ENCODE measurements at regions not wholly inside any gene's neighbourhood (a gene's known extent, or its start where the extent isn't known, plus 50 kb on each side); places are given as distances from the start of the nearest gene placed in this dataset.

DNA sequence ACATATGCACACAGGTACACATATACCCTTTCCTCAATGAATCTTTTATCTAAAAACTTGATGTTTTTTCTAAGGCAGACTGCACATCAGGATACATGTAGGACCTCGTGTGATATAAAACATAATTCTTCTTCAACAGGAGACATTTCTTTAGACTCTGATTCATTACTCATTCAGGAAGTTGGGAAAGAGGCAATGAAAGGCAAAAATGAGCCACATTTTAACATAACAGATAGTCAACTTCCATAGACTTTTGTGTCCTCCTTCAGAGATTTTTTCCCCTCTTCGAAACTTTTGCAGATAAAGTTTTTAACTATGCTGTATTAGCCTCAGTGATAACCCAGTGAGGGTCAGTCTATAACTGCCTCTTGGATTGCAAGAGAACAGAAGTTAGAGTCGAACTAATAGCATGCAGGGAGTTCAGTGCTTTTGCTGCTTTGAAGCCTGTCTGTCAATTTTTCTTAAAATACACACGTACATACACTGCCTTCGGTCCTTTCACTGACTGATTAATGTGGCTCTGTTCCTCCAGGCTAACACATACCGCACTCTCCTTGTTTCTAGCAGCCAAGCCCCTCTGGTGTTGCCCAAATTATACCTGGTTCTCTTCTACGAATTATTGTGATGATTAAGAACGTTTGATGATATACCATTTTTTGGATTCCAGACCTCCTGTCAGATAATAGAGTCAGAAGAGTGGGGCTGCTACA lies 562.5 kb upstream of the MAP3K7 start:
- no peak for DNase-seq

DNA sequence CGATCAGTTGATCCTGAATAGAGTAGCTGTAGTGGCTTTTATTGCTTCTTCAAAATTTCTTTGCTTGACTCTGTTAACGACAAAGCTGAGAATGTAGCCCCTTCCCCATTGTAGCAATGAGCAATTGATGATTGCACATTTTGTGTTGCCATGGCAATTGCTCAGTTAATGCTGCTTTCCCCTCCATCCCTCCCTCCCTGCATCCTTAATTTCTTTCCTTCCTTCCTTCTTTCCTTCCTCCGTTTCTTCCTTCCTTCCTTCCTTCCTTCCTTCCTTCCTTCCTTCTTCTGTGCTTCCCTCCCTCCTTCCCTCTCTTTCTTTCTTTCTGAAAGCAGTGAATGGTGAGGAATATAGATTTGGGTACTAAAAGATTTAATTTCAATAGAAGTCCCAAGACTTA lies 557.3 kb upstream of the MAP3K7 start:
- DNase-seq: no peak

DNA sequence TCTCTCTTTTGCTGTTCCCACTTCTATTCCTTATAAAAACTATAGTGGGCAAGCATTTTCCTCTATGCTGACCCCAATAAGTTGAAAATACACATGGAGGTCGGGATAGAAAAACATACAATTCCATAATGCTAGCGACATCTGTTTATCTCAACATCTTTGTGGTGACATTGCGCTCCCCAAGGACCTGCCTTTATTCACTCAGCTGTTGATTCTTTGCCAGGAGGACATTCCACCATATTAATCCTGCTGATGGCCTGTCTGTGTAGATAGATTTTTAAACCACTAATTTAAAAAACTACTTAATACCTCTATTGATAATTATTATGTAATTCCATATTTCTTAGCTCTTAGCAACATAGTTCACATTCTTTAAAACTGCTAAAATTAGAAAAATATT lies 555.3 kb upstream of the MAP3K7 start:
- DNase-seq: no peak

DNA sequence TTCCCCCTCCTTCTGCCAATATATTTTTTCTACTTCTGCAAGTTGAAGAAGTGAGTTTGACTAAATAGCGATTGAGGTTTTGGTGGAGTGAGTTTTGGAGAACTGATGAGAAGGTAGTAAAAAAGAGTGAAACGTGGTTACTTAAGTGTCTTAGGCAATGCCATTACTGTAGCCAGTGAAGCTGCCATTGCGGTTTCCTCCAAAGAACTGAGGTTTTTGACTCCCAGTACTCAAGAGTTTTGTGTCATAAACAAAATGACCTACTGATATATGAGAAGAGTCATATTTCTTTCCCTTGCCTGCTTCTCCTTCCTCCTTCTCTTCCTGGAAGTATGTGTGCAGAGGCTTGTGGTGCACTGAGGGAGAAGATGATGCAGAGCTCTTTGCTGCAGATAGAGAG lies 554.5 kb upstream of the MAP3K7 start:
- DNase-seq: no peak

DNA sequence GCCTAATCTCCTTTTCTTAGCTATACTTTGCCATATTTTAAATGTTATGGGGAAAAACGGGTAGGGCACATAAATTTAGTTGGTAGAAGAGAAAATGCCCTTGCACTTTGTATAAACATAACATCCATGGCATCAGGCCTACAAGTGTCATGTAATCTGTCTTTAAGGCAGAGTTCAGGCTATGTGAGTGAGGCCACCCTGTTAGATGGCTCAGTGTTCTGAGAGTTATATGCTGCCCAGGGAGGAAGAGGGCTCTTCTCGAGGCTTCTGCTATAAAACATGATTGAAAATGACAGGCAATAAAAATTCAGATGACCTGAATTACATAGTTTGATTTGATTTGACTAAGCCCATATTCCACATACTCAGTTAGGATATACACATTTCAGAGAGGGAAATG lies 553.6 kb upstream of the MAP3K7 start:
- DNase-seq: no peak

DNA sequence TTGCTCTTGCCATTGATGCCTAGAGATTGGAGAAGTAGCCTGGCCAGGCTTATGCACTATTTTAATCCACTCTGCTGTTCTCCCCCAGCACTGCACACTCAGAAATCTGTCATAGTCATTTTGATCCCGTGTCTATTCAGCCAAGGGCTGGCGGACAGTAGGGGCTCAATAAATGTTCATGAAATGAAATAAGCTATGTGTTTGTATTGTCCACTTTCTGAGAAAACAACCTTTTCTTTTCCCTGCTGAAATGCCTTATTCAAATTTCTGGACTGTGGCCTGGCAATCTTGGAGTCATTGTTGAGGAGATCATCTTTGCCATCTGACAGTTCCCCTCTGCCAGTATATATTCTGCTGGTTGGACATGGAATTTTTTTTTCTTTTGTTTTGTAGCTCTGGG lies 550.4 kb upstream of the MAP3K7 start:
- no peak for DNase-seq

DNA sequence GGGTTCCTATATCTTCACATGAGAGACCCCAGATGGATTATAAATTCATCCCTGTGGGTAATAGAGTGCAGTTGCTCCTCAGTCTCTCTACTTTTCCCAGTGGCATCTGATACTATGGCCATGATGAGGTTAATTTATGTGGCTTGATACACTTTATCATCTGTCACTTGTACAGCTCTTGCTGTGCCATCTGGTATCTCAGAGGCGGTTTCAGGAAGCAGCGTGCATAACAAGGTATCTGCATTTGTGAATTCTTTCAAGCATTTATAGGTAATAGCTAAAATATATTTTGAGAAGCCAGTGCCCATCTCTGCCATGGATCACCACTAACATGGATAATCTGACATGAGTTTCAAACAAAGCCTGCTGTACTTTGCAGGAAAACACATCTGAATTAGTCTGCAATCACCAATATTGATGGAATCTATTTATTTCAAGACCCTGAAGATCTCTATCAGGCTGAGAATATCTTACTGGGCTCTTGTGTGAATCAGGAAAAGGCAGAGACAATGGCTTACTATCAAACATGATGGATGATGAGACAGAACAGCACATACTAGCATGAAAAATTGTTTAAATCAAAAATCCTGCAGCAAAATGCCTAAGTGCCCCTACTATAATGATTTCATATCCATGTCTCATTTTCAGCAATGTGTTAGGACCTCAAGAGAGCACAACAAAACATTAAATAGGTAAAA lies 548.7 kb upstream of the MAP3K7 start:
- DNase-seq: no peak

DNA sequence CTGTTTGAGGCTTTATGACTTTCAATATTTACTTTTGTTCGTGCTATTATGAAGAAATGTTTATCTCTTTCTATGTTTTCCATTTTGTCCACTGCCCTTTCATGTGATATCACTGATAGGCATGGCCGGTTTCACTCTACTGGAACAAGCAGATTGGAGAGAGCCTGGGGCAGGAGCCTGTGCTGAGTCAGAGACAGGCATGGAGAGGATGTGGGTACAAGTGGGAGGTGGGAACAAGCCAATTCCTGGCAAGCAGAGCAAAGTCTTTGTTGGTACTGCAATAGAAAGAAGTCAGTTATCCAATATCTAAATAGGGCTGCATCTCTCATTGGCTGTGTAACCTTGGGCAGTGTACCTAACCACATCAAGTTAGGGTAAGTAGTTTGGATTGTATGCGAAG lies 545.6 kb upstream of the MAP3K7 start:
- peak; percentile 72 for DNase-seq

DNA sequence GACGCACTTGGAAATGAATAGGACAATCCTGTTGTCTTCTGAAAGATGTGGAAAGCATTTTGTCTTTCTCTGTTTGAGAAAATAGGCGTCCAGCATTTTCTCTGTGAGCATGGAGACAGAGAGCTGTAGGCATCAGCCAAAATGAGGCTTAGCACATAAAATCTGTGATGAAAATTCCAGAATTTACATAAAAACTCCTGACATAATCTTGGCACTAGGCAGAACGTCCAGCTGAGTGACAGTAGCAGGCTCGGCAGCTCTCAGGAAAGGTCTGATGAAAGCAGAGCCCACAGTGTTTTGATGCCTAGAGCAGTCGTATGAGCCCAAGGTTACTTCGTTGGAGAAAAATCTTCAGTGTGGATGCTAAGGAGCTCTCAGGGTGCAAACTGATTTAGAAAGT lies 543.3 kb upstream of the MAP3K7 start:
- no peak for DNase-seq

DNA sequence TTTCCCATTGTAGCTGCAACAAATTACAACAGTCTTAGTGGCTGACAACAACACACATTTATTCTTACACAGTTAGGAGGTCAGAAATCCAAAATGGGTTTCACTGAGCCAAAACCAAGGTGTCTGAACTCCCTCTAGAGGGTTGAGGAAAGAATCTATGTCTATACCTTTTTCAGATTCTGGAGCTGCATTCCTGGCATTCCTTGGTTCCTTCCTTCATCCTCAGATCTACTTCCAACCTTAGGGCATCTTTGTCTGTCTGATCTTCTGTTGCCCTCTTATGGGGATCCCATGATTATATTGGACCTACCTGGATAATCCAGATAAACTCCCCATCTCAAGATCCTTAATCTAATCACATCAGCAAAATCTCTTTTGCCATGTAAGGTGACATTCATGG lies 540.9 kb upstream of the MAP3K7 start:
- DNase-seq: no peak

DNA sequence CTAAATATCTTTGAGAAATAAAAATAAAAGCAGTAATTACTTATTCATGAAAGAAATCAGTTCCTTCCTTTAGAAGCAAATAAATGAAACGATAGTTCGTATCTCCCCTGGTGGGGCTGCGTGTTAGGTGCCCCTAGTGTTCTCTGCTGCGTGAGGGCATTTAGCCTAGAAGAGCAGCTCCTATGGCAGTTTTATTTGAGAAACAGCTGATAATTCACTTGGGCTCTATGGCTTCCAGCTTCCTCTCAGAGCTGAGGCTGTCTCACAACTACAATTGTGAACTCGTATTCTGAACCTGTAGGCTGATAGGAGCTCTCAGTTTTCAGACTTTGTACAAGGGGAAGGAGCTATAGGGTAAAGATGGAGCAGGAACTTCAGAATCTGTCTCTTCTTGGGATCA lies 540.0 kb upstream of the MAP3K7 start:
- no peak for DNase-seq

DNA sequence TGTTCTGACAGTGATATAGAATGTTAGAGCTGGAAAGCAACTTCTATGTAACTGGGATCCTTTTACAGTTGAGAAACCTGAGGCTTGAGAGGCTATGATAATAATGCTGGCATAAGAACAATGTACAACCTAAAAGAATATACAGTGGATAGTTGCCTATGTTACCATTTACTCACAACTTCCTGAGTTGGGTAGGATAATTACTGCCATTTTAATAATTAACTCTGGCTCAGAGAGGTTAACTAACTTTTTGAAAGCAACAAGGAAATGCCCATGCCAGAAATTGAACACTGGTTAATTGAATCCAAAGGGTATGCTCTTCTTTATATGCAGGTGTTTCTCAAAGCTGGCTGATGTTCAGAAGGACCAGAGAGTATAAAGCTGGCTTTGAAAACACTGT lies 530.7 kb upstream of the MAP3K7 start:
- DNase-seq: no peak

DNA sequence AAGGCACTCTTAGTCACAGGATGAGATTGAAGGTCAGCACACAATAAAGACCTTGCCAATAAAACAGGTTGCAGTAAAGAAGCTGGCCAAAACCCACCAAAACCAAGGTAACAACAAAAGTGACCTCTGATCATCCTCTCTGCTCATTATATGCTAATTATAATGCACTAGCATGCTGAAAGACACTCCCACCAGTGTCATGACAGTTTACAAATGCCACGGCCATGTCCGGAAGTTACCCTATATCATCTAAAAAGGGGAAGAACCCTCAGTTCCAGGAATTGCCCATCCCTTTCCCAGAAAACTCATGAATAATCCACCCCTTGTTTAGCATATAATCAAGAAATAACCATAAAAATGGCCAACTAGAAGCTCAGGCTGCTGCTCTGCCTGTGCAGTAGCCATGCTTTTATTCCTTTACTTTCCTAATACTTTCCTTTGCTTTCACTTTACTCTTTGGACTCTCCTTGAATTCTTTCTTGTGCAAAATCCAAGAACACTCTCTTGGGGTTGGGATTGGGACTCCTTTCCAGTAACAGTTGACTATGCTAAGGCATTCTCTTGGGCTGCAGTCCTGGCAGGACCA lies 527.3 kb upstream of the MAP3K7 start:
- DNase-seq: no peak

DNA sequence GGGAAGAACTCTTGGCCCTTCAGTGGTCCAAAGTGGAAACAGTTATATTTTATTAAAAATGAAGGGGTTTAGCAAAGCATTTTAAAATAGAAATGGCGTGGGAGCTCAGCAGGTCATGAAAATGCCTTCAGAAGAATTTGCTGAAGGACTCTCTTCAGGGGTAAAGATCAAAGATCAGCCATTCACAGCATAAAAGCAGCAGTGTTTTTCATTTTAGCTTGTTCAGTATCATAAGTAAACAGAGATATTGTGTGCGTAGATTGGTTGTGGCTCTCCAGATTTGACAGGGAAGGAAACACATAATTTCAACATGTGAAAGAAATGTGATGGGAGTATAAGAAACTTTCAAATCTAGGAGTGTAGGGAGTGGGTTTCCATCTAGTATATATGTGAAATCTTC lies 519.2 kb upstream of the MAP3K7 start:
- DNase-seq: no peak

DNA sequence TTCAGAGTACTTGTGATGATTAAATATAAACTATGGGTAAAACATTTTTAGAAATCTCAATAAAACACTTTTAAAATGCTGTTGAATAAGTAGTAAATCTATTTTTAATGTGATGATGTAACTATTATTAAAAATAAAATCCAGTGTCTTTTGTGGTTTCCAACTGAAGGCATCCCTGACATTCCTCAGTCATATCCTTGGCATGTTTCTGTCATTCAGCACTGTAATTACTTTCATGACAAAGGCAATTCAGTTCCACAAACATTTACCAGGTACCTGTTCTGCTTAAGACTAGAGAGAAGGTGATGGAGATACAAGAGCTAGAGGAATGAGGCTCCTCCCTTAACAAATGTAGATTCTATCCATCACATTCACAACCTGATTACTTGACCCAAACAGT lies 518.7 kb upstream of the MAP3K7 start:
- no peak for DNase-seq

DNA sequence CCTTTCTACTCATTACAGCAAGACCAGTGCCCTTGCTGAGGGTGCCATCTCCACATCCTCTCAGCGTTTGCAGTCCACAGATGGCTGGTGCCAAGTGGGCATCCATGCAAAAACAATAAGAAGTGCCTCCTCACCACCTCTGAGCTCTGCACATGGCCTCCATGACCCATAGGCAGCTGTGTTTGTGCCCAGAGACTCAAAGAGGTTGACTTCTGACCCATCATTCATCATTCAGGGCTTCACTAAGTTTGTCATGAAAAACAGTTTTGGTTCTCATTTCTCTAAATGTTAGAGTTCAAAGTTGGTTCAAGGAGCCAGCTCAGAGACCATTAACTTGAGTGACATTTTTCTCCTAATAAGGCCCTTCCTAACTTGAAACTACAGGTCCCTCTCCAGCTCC lies 512.6 kb upstream of the MAP3K7 start:
- DNase-seq: no peak

DNA sequence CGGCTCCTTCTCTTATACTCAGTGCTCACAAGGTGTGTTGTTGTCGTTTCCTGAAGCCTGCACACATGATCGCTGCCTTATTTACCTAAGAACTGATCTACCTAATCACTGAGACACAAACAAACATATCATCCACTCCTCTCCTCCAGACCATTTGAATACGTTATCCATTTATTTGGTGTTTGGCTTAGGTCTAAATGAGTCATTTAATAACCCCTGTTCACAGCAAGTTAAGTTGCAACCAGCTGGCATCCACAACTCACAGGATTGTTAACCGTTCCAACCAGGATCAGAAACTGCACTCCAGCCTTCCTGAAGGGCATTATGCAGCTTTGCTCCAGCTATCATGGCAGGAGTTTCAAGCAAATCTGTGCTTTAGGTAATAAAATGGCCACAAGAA lies 511.1 kb upstream of the MAP3K7 start:
- no peak for DNase-seq

DNA sequence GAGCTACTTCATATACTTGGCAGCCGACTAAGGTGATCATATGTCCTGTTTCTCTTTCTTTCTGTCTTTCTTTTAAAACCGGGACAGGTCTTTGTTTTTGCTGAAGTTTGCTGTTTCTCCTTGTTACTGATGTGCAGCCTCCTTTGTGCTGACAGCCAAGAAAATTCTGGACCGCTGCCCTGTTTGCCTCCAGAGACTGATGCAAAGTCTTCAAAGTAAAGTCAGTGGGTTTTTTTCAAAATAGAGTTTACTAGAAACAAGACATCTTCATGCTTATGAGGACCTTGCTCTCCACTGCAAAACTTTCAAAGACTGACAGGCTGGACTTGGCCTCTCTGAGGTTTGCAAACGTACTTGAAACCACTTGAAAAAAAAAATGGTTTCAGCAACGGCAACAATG lies 510.5 kb upstream of the MAP3K7 start:
- DNase-seq: no peak

DNA sequence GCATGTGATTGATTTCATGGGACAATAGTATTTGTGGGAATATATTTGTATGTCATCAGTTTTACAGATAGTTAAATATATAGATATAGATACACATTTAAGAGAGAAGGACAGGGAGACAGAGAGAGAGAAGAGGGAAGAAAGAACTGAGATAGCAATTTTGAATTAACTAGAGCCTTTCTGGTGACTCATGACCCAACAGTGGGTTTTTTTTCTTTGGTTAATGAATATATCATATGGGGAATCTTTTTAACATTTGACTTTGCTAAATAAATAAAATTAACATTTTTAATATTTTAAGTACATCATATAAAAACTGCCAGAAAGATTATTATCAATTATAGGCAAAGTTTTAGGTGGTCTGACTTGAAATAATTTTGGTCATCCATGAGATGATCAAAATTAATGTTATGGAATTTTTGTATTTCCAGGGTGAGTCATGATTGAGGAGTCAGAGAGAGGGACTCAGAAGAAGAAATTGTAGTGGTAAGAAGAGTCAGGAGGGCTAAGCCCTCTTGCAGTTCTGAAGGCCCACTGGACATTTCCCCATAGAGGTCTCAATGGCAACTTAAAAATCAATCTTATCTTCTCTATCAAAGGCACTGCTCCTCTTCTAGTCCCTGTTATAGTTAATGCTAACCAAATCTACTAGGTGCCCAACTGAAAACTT lies 508.1 kb upstream of the MAP3K7 start:
- no peak for DNase-seq

DNA sequence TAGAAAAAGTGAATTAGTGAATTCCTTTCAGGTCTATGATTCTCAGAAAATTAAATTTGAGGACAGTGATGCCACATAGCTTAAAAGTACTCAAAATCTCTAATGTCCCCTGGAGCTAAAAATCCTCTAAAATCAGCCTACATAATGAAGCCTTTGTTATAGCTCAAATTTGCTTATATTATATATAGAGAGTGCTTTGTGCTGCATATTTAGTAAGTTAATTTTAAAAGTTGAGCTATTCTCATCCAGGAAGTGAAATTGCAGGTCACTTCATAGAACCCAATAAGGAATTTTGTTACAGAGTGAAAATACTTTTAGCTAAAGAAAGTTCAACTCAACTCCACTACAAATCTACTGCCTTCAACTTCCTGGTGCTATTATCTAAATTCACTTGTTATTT lies 507.5 kb upstream of the MAP3K7 start:
- no peak for DNase-seq

DNA sequence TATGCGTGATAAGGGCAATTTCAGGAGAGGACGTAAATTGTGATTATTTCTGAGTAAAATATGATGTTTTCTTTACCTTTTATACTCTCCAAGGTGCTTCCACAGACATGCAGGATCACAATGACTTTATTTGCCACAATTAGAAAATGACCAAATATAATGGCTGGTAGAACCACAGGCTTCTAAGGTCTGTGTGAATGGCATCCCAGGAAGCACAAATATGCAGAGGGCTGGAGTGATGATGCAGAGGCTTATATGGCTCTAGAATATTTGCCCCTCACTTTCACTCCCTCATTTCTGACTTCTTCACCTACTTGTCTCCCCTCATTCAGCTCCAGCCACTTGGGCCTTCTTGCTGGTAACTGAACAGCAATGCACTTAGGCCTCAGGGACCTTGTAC lies 502.1 kb upstream of the MAP3K7 start:
- no peak for DNase-seq

DNA sequence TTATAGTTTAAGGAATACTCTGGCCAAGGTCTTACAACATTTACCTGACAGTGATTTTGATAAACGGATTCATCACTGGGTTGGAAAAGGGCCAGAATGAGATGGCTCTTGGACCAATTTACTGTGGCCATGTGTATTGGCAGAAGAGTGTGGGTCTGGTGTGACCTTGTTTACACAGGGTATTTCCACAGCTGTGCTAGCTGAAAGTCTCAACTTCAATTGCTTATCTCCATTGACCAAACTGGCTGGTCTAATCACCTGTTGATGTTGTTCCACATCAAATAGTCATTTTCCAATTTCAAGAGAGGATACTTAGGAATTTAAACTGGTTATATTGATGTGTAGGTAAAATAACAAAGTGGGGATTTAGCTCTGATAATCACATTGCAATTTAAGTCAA lies 501.6 kb upstream of the MAP3K7 start:
- DNase-seq: no peak

DNA sequence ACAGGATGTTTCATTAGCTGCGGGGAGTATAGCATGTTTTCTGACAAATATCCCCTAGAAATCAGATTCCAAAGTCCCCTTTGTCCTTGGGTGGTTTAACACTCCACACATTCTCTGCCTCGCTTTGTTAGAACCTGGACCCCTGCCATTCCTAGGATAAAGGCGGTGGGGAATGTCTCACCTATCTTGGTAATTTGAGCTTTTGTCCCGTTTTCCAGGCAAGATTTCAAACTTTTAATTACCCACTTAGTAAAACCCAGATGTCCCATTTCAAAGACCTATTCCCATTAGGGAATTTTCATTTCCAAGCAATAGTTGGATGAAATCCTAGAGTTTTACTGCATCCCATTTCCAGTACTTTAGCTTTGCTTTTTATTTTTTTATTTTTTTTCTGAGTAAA lies 501.0 kb upstream of the MAP3K7 start:
- no peak for DNase-seq

DNA sequence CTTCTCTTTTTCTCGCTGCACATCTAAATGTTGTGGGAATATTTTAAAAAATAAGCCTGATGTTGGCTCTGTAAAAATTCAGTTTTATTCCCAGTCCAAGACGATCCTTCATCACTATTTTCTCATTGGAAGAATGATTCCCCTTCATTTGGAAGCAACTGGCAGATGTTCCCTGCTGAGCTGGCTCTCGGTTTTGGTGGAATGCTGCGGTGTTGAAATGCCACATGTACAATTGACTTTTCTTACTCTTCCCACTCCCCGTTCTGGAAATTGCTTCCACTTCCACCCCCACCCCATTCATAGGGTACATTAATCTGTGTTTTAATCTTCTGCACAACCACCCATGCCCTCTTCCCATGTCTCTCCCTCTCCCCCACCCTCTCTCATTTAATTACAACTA lies 496.3 kb upstream of the MAP3K7 start:
- DNase-seq: no peak

All from islet precursor cell (in vitro differentiated cells).